ENCODE measurements at regions not wholly inside any gene's neighbourhood (a gene's known extent, or its start where the extent isn't known, plus 50 kb on each side); places are given as distances from the start of the nearest gene placed in this dataset.
A peak's percentile ranks its signal among the peaks of the same experiment; 100 is the strongest.
"Not testable (repeated sequence)": the region's sequence is repeated elsewhere in the genome, so short reads cannot be mapped to it uniquely, and the experiment has no call there.

DNA sequence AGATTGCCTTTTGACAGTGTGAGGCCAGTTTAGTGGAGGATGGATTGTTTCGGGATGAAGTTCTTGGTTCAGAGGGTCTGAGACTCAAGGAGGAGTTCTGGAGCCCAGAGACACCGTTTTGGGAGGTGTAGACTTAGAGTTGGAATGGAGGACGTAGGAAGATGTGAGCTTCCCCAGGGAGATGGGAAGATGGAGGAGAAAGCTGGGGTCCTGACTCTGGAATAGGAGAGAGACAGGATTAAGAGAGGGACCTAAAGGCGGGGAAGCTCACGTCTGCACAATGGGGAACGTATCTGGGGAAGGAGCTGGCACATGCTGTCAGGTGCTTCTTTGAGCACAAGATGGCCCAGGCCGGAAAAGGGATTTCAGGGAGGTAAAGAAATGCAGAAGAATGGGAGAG lies 71.3 kb upstream of the CLDN5 start:
- H3K36me3 Mint-ChIP-seq, result no peaks in the 10 kb centered on the region
- H3K27ac Mint-ChIP-seq, result peak overlapping the region; percentile 25
- H3K27me3 Mint-ChIP-seq, result no peaks in the 10 kb centered on the region
- no peak overlapping the region for H3K4me3 Mint-ChIP-seq
- no peaks in the 10 kb centered on the region for H3K9me3 Mint-ChIP-seq (ENCODE audit: low read depth)
- H3K4me1 Mint-ChIP-seq (ENCODE audit: low read depth), result peaks cover 47% of the 10 kb centered on the region

- H3K4me3 Mint-ChIP-seq, result peak overlapping the region; percentile 75
Measured at GRCh38 chr22:19596680-19597398, 72.6 kb upstream of the CLDN5 start.

DNA sequence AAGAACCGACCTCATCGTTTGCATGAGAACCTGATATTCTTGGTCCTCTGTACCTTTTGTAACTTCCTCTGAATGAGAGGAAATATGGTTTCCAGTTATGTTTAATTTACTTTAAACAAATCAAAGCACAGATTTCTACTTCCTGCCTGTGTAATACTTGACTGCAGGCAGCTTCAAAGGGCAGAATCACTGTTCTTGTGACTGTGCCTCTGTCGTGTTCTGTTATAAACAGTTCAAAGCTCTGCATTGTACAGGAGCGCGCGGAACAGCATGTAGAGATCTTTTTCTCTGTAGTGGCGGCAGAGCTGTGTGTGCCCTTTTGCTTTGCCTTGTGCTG lies 73.2 kb upstream of the CLDN5 start:
- Mint-ChIP-seq H3K36me3 (no peaks in the 10 kb centered on the region), H3K4me3 (peak overlapping the region; percentile 75), H3K27me3 (no peaks in the 10 kb centered on the region), H3K27ac (peak overlapping the region; percentile 89), H3K4me1 (ENCODE audit: low read depth) (peaks cover 54% of the 10 kb centered on the region), H3K9me3 (ENCODE audit: low read depth) (no peaks in the 10 kb centered on the region)

More at GRCh38 chr22:19596680-19597398, 72.6 kb upstream of the CLDN5 start:
- Mint-ChIP-seq H3K36me3 (no peaks in the 10 kb centered on the region), H3K9me3 (ENCODE audit: low read depth) (no peaks in the 10 kb centered on the region), H3K27me3 (no peaks in the 10 kb centered on the region), H3K4me1 (ENCODE audit: low read depth) (peaks cover 51% of the 10 kb centered on the region), H3K27ac (peak overlapping the region; percentile 89)

GRCh38 chr22:19598054-19598855 lies 74.0 kb upstream of the CLDN5 start:
- H3K4me3 Mint-ChIP-seq, result peak overlapping the region; percentile 47

DNA sequence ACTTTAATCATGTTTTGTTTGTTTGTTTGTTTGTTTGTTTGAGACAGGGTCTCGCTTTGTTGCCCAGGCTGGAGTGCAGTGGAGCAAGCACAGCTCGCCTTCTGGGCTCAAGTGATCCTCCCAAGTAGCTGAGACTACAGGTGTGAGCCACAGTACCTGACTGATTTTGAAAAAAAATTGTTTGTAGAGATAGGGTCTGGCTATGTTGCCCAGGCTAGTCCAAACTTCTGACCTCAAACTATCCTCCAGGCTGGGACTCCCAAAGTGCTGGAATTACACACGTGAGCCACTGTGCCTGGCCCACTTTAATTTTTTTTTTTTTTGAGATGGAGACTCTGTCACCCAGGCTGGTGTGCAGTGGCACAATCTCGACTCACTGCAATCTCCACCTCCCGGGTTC lies 74.8 kb upstream of the CLDN5 start:
- Mint-ChIP-seq H3K36me3 (no peaks in the 10 kb centered on the region), H3K4me1 (ENCODE audit: low read depth) (peaks cover 58% of the 10 kb centered on the region), H3K27ac (peak overlapping the region; percentile 28), H3K4me3 (peak overlapping the region; percentile 47), H3K9me3 (ENCODE audit: low read depth) (no peaks in the 10 kb centered on the region), H3K27me3 (no peaks in the 10 kb centered on the region)

More at GRCh38 chr22:19598054-19598855, 74.0 kb upstream of the CLDN5 start:
- no peaks in the 10 kb centered on the region for H3K36me3 Mint-ChIP-seq
- peaks cover 60% of the 10 kb centered on the region for H3K4me1 Mint-ChIP-seq (ENCODE audit: low read depth)
- H3K9me3 Mint-ChIP-seq (ENCODE audit: low read depth), result no peaks in the 10 kb centered on the region
- H3K27me3 Mint-ChIP-seq, result no peaks in the 10 kb centered on the region
- H3K27ac Mint-ChIP-seq, result peak overlapping the region; percentile 89

DNA sequence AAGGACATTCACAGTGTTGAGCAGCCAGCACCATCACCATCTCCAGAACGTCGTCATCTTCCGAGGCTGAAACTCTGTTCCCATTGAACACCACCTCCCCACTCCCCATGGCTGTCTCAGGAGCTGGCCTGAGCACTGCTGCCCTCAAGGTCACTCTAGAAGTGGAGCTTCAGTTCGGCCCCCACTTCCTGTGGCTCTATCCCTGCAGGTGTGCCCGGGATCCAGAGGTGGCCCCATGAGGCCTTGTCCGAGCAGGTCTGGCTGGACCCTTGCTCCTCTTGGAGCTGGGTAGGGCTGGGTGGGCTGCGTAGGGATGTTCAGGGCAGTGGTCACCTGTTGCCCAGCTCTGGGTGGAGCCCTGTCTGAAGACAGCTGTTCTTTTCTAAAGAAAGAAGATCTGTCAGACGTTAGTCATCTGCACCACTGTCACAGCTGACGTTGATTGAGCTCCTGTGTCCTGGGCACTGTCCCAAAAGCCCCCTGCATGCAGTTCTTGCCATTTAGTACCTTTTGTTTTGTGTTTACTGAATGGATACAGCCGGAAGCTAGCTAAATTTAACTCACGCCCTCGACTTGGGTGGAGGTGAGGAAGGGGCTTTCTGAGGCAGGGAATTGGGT lies 75.5 kb upstream of the CLDN5 start:
- Mint-ChIP-seq H3K4me1 (ENCODE audit: low read depth) (peaks cover 59% of the 10 kb centered on the region), H3K27ac (peak overlapping the region; percentile 22), H3K4me3 (no peak overlapping the region), H3K27me3 (no peaks in the 10 kb centered on the region), H3K36me3 (no peaks in the 10 kb centered on the region), H3K9me3 (ENCODE audit: low read depth) (no peaks in the 10 kb centered on the region)

- H3K4me1 Mint-ChIP-seq (ENCODE audit: low read depth), result peaks cover 52% of the 10 kb centered on the region
- not testable (repeated sequence) for H3K27ac Mint-ChIP-seq; H3K9me3 Mint-ChIP-seq (ENCODE audit: low read depth)
Measured at GRCh38 chr22:19603346-19603745, 79.1 kb upstream of the CLDN5 start.

DNA sequence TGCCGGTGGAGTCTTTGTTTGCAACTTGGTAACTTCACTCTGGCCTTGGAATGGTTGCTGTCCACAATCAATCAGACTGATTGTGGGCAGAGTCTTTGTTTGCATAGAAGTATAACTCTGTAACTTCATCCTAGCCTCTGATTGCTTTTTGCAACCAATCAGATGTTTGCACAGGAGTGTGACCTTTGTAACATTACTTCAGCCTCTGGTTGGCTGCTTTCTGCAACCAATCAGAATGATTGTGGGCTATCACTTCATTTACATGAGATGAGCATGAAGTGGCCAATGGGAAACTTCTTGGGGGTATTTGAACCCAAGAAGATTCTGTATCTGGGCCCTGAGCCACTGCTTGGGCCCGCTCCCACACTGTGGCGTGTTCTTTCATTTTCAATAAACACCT lies 79.6 kb upstream of the CLDN5 start:
- H3K9me3 Mint-ChIP-seq (ENCODE audit: low read depth), result no peaks in the 10 kb centered on the region
- H3K36me3 Mint-ChIP-seq, result no peaks in the 10 kb centered on the region
- H3K4me3 Mint-ChIP-seq, result no peak overlapping the region
- no peak overlapping the region for H3K27ac Mint-ChIP-seq
- no peaks in the 10 kb centered on the region for H3K27me3 Mint-ChIP-seq
- H3K4me1 Mint-ChIP-seq (ENCODE audit: low read depth), result peaks cover 48% of the 10 kb centered on the region

More at GRCh38 chr22:19603346-19603745, 79.1 kb upstream of the CLDN5 start:
- H3K27me3 Mint-ChIP-seq, H3K36me3 Mint-ChIP-seq, H3K4me3 Mint-ChIP-seq: not testable (repeated sequence)

- no peak overlapping the region for H3K27ac Mint-ChIP-seq
- peaks cover 46% of the 10 kb centered on the region for H3K4me1 Mint-ChIP-seq (ENCODE audit: low read depth)
- no peak overlapping the region for H3K4me3 Mint-ChIP-seq
- no peaks in the 10 kb centered on the region for H3K27me3 Mint-ChIP-seq
- no peaks in the 10 kb centered on the region for H3K9me3 Mint-ChIP-seq (ENCODE audit: low read depth)
- no peaks in the 10 kb centered on the region for H3K36me3 Mint-ChIP-seq
Measured at GRCh38 chr22:19604711-19605268, 80.6 kb upstream of the CLDN5 start.

DNA sequence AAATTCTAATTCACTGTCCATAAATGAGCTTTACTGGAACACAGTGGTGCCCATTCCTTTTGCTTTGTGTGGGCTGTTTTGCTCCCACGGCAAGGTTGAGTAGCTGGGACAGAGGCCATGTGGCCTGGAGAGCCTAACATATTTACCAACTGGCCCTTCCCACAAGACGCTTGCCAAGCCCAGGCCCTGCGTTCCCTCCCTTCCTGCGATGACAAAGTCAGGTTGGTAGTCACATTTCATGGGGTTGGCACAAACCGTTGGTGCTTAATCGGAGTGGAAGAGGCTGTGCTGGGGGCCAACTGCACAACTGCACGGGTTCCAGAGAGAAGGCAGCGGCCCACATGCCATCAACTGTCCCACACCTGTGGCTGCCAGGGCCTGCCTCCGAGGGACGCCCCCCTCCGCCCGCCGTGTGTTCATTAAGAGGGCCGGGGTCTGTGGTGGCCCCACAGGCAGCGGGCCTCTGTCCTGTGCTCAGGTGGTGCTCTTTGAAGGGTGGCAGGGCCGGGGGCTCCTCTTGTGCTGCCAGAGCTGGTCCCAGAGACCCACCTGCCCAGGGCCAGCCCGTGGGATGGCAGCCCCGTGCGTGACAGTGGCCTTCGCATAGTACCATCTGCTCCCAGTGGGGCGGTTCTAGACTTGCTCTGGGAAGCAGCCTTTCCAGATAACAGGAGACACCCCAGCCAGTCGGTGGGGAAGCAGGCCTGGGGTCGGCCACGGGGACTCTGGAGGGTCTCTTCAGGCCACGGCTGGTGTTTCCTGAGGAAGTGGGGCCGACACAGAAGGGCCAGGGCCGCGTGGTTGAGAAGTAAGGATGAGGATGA lies 81.5 kb upstream of the CLDN5 start:
- Mint-ChIP-seq H3K4me1 (ENCODE audit: low read depth) (peaks cover 50% of the 10 kb centered on the region), H3K27me3 (no peaks in the 10 kb centered on the region), H3K27ac (no peak overlapping the region), H3K9me3 (ENCODE audit: low read depth) (no peaks in the 10 kb centered on the region), H3K36me3 (no peaks in the 10 kb centered on the region), H3K4me3 (no peak overlapping the region)

DNA sequence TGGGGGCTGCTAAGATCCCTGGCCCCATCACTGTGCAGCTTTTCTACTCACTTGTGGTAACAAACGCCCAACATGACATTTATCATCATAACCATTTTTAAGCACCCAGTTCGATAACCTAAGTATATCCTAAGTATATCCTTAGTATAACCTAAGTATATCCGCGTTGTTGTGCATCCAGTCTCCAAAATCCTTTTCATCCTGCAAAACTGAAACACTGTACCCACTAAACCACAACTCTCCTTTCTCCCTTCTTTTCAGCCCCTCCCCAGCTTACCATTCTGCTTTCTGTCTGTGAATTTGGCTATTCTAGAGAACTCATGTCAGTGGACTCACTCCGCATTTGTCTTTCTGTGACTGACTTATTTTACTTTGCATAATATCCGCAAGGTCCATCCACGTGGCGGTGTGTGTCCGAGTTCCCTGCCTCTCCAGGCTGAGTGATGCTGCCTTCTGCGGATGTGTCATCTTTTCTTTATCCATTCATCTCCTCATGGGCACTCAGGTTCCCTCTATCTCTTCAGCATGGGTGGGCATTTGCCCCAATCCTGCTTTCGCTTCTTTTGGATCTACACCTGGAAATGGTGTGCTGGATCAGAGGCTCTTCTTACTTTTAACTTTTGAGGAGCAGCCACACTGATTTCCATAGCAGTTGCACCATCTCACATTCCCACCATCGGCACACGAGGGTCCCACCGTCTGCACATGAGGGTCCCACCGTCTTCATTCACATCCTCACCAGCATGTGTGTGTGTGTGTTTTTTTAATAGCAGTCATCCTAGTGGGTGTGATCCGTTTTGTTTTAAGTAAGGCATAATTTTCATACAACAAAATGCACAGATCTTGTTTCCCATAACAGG lies 82.4 kb upstream of the CLDN5 start:
- peak overlapping the region; percentile 42 for H3K4me3 Mint-ChIP-seq
- H3K9me3 Mint-ChIP-seq (ENCODE audit: low read depth), result no peaks in the 10 kb centered on the region
- no peaks in the 10 kb centered on the region for H3K27me3 Mint-ChIP-seq
- no peaks in the 10 kb centered on the region for H3K36me3 Mint-ChIP-seq
- peaks cover 54% of the 10 kb centered on the region for H3K4me1 Mint-ChIP-seq (ENCODE audit: low read depth)
- H3K27ac Mint-ChIP-seq, result no peak overlapping the region

- Mint-ChIP-seq H3K27me3 (no peaks in the 10 kb centered on the region), H3K27ac (no peak overlapping the region), H3K9me3 (ENCODE audit: low read depth) (no peaks in the 10 kb centered on the region), H3K4me3 (peak overlapping the region; percentile 42), H3K36me3 (no peaks in the 10 kb centered on the region), H3K4me1 (ENCODE audit: low read depth) (peaks cover 51% of the 10 kb centered on the region)
Measured at GRCh38 chr22:19607192-19608002, 83.2 kb upstream of the CLDN5 start.

- no peak overlapping the region for H3K27ac Mint-ChIP-seq
- no peaks in the 10 kb centered on the region for H3K27me3 Mint-ChIP-seq
- H3K36me3 Mint-ChIP-seq, result no peaks in the 10 kb centered on the region
Measured at GRCh38 chr22:19608003-19608690, 83.9 kb upstream of the CLDN5 start.

More at GRCh38 chr22:19608003-19608690, 83.9 kb upstream of the CLDN5 start:
- Mint-ChIP-seq H3K4me1 (ENCODE audit: low read depth) (peaks cover 43% of the 10 kb centered on the region), H3K4me3 (no peak overlapping the region), H3K9me3 (ENCODE audit: low read depth) (no peaks in the 10 kb centered on the region)

All from activated naive CD8-positive, alpha-beta T cell (primary cell).